Stomach (tissue), 8 donors: ENCODE measurements at regions not wholly inside any gene's neighbourhood (a gene's known extent, or its start where the extent isn't known, plus 50 kb on each side); places are given as distances from the start of the nearest gene placed in this dataset.

Experiments used
- DNase-seq, 2 donors: peaks; one replicate each; pipeline versions ENCODE4 v3.0.0 to v3.0.0-alpha.2; 2013 to 2019
- H3K27ac ChIP-seq, 5 donors: fragments of 200-600 bp in 4 of 5; sonication (generic) in 4 of 5; one replicate each; pipeline ENCODE4 v1.5.1; 2013 to 2019; ENCODE audit warnings: mild to moderate bottlenecking in 1 of 5, moderate library complexity in 1 of 5
- H3K27me3 ChIP-seq, 3 donors: fragments of 200-600 bp; sonication (generic); one replicate each; pipeline ENCODE4 v1.5.1; 2017 to 2019; ENCODE audit warnings: mixed run types in 1 of 3
- H3K36me3 ChIP-seq, 4 donors: fragments of 200-600 bp; sonication (generic); 1 replicate in 3 of 4; 2 replicates in 1 of 4; pipeline ENCODE4 v1.5.1; 2016 to 2019
- H3K4me1 ChIP-seq, 4 donors: fragments of 200-600 bp; sonication (generic); one replicate each; pipeline ENCODE4 v1.5.1; 2016 to 2019
- H3K4me3 ChIP-seq, 4 donors: fragments of 200-600 bp; sonication (generic) in 3 of 4; one replicate each; pipeline ENCODE4 v1.5.1; 2016 to 2019; ENCODE audit warnings: mild to moderate bottlenecking in 1 of 4
- H3K9me3 ChIP-seq, 4 donors: fragments of 200-600 bp; sonication (generic); one replicate each; pipeline ENCODE4 v1.5.1; 2016 to 2019
- CTCF ChIP-seq, 7 experiments: fragments of 450-650 bp in 4 of 7; fragments of 200-600 bp in 3 of 7; sonication (generic) in 3 of 7; IDR thresholded peaks; one replicate each; pipeline ENCODE4 v1.5.1; 2016 to 2019; ENCODE audit warnings: antibody characterized with exemption in 7 of 7, control low read depth in 2 of 7, mild to moderate bottlenecking in 1 of 7
- EP300 ChIP-seq: sonication (generic); formaldehyde crosslinking; IDR thresholded peaks from one replicate; pipeline ENCODE4 v1.6.1; 2017; ENCODE audit warnings: antibody characterized with exemption
- POLR2A ChIP-seq, 4 donors: fragments of 450-650 bp; IDR thresholded peaks; one replicate each; pipeline ENCODE4 v1.6.1; 2016; ENCODE audit warnings: antibody characterized with exemption in 4 of 4, control low read depth in 2 of 4, mild to moderate bottlenecking in 1 of 4, moderate library complexity in 1 of 4
- POLR2AphosphoS5 ChIP-seq, 3 donors: sonication (generic); formaldehyde crosslinking; IDR thresholded peaks; one replicate each; pipeline ENCODE4 v1.6.1; 2016; ENCODE audit warnings: antibody characterized with exemption in 3 of 3
- WGBS, 5 donors: extraction: QIAGEN DNeasy Blood & Tissue Kit in 3 of 5; methylation state at CpG; one replicate each; pipeline versions ENCODE4 v1.1.5 to v1.1.7; 2013 to 2018; 5-methylcytosine and 5-hydroxymethylcytosine counted together
- intact Hi-C: fragments of 100-400 bp; cut with DNase I; formaldehyde crosslinking; loops from one replicate; pipeline ENCODE4 v1.15.1; 2023; ENCODE audit warnings: low total_unique reads
- donor health status: healthy with polysubstance abuse.
- donor health status: Bipolar disorder and iron deficiency.
- donor health status: healthy.

GRCh38 chr5:62043289-62044280 is 262.4 kb upstream of the KIF2A start:
- Histone ChIP-seq H3K9me3 (peaks cover 0 to 4% (median 0%) of the 10 kb centered on the region in 4 donors), H3K36me3 (no peaks in the 10 kb centered on the region), H3K4me3 (no peak overlapping the region), H3K27me3 (no peaks in the 10 kb centered on the region), H3K4me1 (no peaks in the 10 kb centered on the region), H3K27ac (no peak overlapping the region)
- DNase-seq: no peak
- TF ChIP-seq EP300 (no peak), POLR2AphosphoS5 (IDR thresholded peaks at IDR 0.05) (no peak), CTCF (IDR thresholded peaks at IDR 0.05) (no peak), POLR2A (IDR thresholded peaks at IDR 0.05) (no peak)
- intact Hi-C loops: no loop called here
- WGBS, 5 donors: 19 to 28% (median 23%) methylated on average over 4 of the region's 4 CpGs

GRCh38 chr5:62044989-62045388 is 261.0 kb upstream of the KIF2A start:
- intact Hi-C loops: no loop called here
- no peaks in the 10 kb centered on the region for H3K27me3 ChIP-seq
- H3K4me3 ChIP-seq: no peak overlapping the region
- no peaks in the 10 kb centered on the region for H3K4me1 ChIP-seq
- TF ChIP-seq CTCF (IDR thresholded peaks at IDR 0.05): no peak
- no peak for TF ChIP-seq POLR2A (IDR thresholded peaks at IDR 0.05)
- no peak for TF ChIP-seq EP300
- no peak for TF ChIP-seq POLR2AphosphoS5 (IDR thresholded peaks at IDR 0.05)
- H3K9me3 ChIP-seq: peaks cover 0 to 4% (median 0%) of the 10 kb centered on the region in 4 donors
- no peak for DNase-seq
- H3K36me3 ChIP-seq: no peaks in the 10 kb centered on the region
- WGBS, 5 donors: 69 to 83% (median 74%) methylated on average over 2 of the region's 2 CpGs
- no peak overlapping the region for H3K27ac ChIP-seq

- intact Hi-C loops: no loop called here
- H3K27ac ChIP-seq: no peak overlapping the region
- H3K9me3 ChIP-seq: peaks cover 0 to 4% (median 0%) of the 10 kb centered on the region in 4 donors
- DNase-seq: no peak
- 66 to 82% (median 75%) methylated on average over 1 of the region's 1 CpG for WGBS, 5 donors
- H3K27me3 ChIP-seq: no peaks in the 10 kb centered on the region
- no peak overlapping the region for H3K4me3 ChIP-seq
- no peaks in the 10 kb centered on the region for H3K36me3 ChIP-seq
- no peak for TF ChIP-seq EP300
- no peak for TF ChIP-seq POLR2A (IDR thresholded peaks at IDR 0.05)
- no peaks in the 10 kb centered on the region for H3K4me1 ChIP-seq
Observed at GRCh38 chr5:62046191-62046590, 259.8 kb upstream of the KIF2A start.

- 84 to 100% (median 95%) methylated on average over 1 of the region's 1 CpG for WGBS, 5 donors
Observed at GRCh38 chr5:62051747-62052146, 254.3 kb upstream of the KIF2A start.

More at GRCh38 chr5:62051747-62052146, 254.3 kb upstream of the KIF2A start:
- Histone ChIP-seq H3K4me1 (no peaks in the 10 kb centered on the region), H3K9me3 (peaks cover 0 to 7% (median 0%) of the 10 kb centered on the region in 4 donors), H3K36me3 (no peaks in the 10 kb centered on the region), H3K4me3 (no peak overlapping the region), H3K27me3 (no peaks in the 10 kb centered on the region), H3K27ac (no peak overlapping the region)
- DNase-seq: no peak
- no peak for TF ChIP-seq CTCF (IDR thresholded peaks at IDR 0.05)
- no peak for TF ChIP-seq EP300
- no peak for TF ChIP-seq POLR2A (IDR thresholded peaks at IDR 0.05)
- TF ChIP-seq POLR2AphosphoS5 (IDR thresholded peaks at IDR 0.05): no peak
- intact Hi-C loops: no loop called here
